Type B pancreatic cell (in vitro differentiated cells): ENCODE measurements at regions not wholly inside any gene's neighbourhood (a gene's known extent, or its start where the extent isn't known, plus 50 kb on each side); places are given as distances from the start of the nearest gene placed in this dataset.

ENCODE experiments used
- DNase-seq: peaks from one replicate; pipeline ENCODE4 v3.0.0; 2021; ENCODE audit warnings: mixed read lengths; ENCODE audit not compliant: unreplicated experiment; ENCODE audit errors: extremely low spot score
- H3K27ac Mint-ChIP-seq: 2 replicates; pipeline ENCODE4 v1.8.0; 2021; ENCODE audit warnings: mild to moderate bottlenecking, mixed read lengths
- H3K27me3 Mint-ChIP-seq: 2 replicates; pipeline ENCODE4 v1.8.0; 2021; ENCODE audit warnings: mixed read lengths
- H3K36me3 Mint-ChIP-seq: 2 replicates; pipeline ENCODE4 v1.8.0; 2021; ENCODE audit warnings: mixed read lengths
- H3K4me1 Mint-ChIP-seq: one replicate; pipeline ENCODE4 v1.8.0; 2021; ENCODE audit warnings: mixed read lengths; ENCODE audit not compliant: unreplicated experiment
- H3K4me3 Mint-ChIP-seq: 2 replicates; pipeline ENCODE4 v1.8.0; 2021; ENCODE audit warnings: mild to moderate bottlenecking, mixed read lengths
- H3K9me3 Mint-ChIP-seq: 2 replicates; pipeline ENCODE4 v1.8.0; 2021; ENCODE audit warnings: mixed read lengths
- TF ChIP-seq, protein P1 (sequence below): fragments of 200-600 bp; sonication (generic); conservative IDR thresholded peaks from 2 replicates; pipeline ENCODE4 v1.5.0; 2021; ENCODE audit warnings: antibody characterized with exemption, mild to moderate bottlenecking

DNA sequence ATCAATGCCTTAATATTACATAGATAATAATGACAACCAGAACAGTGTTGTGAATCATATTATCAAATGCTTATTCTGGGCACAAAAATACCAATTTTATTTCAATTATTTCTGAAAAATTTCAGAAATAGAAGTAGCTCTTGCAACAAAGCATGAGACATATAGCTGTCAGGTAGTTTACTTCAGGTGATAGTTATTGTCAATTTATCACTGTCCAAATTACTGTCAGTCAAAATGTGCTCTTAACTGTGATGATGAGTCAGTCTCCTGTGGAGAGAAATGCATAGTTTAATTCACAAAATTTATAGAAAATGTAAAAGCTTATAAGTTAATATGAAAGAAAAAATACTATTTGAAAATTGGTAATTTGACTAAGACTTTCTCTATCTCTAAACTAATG, 1078.4 kb upstream of the GBE1 start:
- no peaks in the 10 kb centered on the region for H3K27me3 Mint-ChIP-seq
- H3K36me3 Mint-ChIP-seq = no peaks in the 10 kb centered on the region
- H3K27ac Mint-ChIP-seq = no peak overlapping the region
- no peaks in the 10 kb centered on the region for H3K9me3 Mint-ChIP-seq
- no peaks in the 10 kb centered on the region for H3K4me1 Mint-ChIP-seq
- DNase-seq = no peak
- no peak overlapping the region for H3K4me3 Mint-ChIP-seq
- TF ChIP-seq, protein P1, sequence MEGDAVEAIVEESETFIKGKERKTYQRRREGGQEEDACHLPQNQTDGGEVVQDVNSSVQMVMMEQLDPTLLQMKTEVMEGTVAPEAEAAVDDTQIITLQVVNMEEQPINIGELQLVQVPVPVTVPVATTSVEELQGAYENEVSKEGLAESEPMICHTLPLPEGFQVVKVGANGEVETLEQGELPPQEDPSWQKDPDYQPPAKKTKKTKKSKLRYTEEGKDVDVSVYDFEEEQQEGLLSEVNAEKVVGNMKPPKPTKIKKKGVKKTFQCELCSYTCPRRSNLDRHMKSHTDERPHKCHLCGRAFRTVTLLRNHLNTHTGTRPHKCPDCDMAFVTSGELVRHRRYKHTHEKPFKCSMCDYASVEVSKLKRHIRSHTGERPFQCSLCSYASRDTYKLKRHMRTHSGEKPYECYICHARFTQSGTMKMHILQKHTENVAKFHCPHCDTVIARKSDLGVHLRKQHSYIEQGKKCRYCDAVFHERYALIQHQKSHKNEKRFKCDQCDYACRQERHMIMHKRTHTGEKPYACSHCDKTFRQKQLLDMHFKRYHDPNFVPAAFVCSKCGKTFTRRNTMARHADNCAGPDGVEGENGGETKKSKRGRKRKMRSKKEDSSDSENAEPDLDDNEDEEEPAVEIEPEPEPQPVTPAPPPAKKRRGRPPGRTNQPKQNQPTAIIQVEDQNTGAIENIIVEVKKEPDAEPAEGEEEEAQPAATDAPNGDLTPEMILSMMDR = no peak

DNA sequence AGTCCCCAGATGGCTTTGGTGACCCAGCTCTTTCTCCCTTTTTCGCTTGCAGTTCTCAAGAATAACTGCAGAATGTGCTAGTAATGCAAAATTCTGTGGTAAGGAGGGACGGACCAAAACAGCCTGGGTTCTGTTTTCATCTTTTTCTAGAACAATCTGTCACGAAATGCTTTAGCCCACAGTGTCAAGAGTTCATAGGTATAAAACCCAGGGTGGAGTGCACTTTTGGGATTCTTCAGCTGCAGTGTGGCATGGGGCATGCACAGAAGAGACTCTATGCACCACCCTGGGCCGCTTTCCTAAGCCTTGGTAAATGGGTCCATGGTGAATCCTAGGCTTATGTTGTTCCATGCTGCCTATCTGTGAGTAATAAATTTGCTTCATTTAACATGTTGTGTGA, 1072.7 kb upstream of the GBE1 start:
- TF ChIP-seq, protein P1 = no peak
- no peak for DNase-seq
- Mint-ChIP-seq H3K4me1 (no peaks in the 10 kb centered on the region), H3K4me3 (no peak overlapping the region), H3K36me3 (no peaks in the 10 kb centered on the region), H3K27me3 (no peaks in the 10 kb centered on the region), H3K27ac (no peak overlapping the region), H3K9me3 (peaks cover 3% of the 10 kb centered on the region)

DNA sequence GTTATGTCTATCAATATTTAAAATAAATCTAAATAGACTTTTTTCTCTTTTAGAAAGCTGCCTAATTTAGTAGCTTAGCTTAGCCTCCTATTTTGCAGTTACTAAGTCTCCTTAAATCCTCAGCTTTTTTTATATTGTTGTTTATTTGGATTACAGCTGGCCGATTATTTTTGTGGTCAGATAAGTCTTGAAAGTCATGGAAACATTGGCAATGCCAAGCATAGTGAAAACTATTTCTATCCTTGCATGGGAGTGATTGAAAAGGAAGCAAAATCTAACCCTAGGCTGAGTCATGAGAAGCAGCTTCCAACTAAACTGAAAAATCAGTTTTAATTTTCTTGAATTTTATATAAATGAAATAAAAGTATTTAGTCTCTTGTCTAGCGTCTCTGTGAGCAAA, 1063.0 kb upstream of the GBE1 start:
- H3K4me3 Mint-ChIP-seq = no peak overlapping the region
- TF ChIP-seq, protein P1 = no peak
- no peak overlapping the region for H3K27ac Mint-ChIP-seq
- H3K27me3 Mint-ChIP-seq = no peaks in the 10 kb centered on the region
- H3K4me1 Mint-ChIP-seq = no peaks in the 10 kb centered on the region
- H3K9me3 Mint-ChIP-seq = no peaks in the 10 kb centered on the region
- no peaks in the 10 kb centered on the region for H3K36me3 Mint-ChIP-seq
- DNase-seq = no peak

DNA sequence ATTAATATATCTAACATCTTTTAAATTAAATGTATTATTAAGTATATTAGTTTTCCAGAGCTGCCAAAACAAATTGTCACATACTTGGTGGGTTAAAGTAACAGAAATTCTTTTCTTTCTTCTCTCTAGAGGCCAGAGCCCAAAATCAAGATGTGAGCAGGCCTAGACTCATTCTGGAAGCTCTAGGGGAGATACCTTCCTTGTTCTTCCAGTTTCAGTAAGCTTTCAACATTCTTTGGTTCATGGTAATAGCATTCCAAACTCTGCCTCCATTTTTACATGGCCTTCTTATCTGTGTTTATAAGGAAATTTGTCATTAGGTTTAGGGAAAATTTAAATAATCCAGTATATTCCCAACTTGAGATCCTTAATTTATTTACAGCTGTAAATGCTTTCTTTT, 1054.6 kb upstream of the GBE1 start:
- DNase-seq = no peak
- H3K4me1 Mint-ChIP-seq = no peaks in the 10 kb centered on the region
- H3K27ac Mint-ChIP-seq = no peak overlapping the region
- H3K9me3 Mint-ChIP-seq = peaks cover 7% of the 10 kb centered on the region
- no peak overlapping the region for H3K4me3 Mint-ChIP-seq
- TF ChIP-seq, protein P1 = no peak
- no peaks in the 10 kb centered on the region for H3K27me3 Mint-ChIP-seq
- no peaks in the 10 kb centered on the region for H3K36me3 Mint-ChIP-seq

DNA sequence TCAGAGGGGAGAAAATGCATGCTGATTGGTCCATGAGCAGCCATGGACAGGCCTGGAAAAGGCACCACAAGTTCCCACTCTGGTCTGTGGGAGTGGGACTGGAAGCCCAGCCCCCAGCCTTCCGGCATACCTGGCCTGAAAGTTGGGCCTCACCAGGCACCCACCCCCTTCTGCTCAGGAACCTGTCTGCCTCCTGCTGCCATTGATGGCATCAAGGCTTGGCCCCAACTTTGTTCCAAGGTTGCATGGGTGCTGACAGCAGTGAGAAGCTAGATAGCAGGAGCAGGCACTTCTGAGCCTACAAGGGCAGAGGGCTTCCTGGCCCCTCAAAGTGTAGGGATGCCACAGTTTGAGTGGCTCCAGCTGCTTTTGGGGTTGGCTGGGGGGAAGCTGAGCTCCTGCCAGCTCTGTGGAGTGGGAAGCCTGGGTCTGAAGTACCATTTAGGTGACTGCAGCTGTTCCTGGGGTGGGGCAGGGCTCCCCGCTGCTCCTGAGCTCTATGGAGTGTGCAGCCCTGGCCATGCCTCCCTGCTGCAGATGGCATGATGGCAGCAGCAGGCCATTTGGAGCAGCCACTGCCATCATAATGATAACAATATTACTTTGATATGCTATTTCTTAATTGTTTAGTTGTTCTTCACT, 1054.1 kb upstream of the GBE1 start:
- Mint-ChIP-seq H3K36me3 (no peaks in the 10 kb centered on the region), H3K27me3 (no peaks in the 10 kb centered on the region), H3K27ac (no peak overlapping the region), H3K4me1 (no peaks in the 10 kb centered on the region), H3K4me3 (no peak overlapping the region), H3K9me3 (peaks cover 7% of the 10 kb centered on the region)
- TF ChIP-seq, protein P1 = no peak
- DNase-seq = no peak

DNA sequence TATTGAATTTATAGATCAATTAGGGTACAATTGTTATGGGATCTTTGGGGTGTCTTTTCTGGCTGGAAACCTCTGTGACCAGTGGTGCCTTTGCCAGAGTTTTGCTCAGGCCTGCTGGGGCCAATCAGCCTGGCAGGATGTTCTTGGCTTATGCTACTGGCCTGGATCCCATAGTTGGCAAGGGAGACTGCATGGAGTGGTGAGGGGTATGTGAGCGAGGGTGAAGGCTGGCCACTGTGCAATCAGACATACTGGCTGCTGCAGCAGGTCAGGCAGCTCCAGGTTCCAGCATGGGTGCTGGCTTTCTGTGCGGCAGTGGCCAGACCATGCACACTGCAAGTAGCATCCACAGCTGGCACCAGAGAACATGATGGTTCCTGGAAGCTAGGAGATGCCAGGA, 1053.2 kb upstream of the GBE1 start:
- no peaks in the 10 kb centered on the region for H3K27me3 Mint-ChIP-seq
- no peak for DNase-seq
- H3K36me3 Mint-ChIP-seq = no peaks in the 10 kb centered on the region
- H3K9me3 Mint-ChIP-seq = peaks cover 7% of the 10 kb centered on the region
- H3K4me1 Mint-ChIP-seq = no peaks in the 10 kb centered on the region
- no peak overlapping the region for H3K4me3 Mint-ChIP-seq
- no peak overlapping the region for H3K27ac Mint-ChIP-seq
- TF ChIP-seq, protein P1 = no peak
